IMR-90 (cell line): ENCODE measurements at regions not wholly inside any gene's neighbourhood (a gene's known extent, or its start where the extent isn't known, plus 50 kb on each side); places are given as distances from the start of the nearest gene placed in this dataset.

Source experiments
- ATAC-seq: fragments of 200-7000 bp; cut with Tn5 transposase; 2 replicates; pipeline ENCODE4 v1.9.1; 2020; ENCODE audit warnings: low read depth, mild to moderate bottlenecking, moderate library complexity
- BruUV-seq: library from RNA; stranded (reverse); fragments of 400-500 nt; replicated peaks from 2 replicates; lab custom pipeline; 2021; lab: Mats Ljungman, UMichigan
- CTCF ChIA-PET: fragments of 300-600 bp; formaldehyde crosslinking; extraction: SDS; loops from one replicate; lab custom pipeline; 2021; ENCODE audit warnings: antibody characterized with exemption; lab: Yijun Ruan, JAX
- POLR2A ChIA-PET: fragments of 300-600 bp; sonication (Branson Sonifier 250); formaldehyde crosslinking; loops from one replicate; lab custom pipeline; 2022; ENCODE audit warnings: antibody characterized with exemption; ENCODE audit not compliant: unreplicated experiment; lab: Charles Lee
- DNase-seq: peaks from one replicate; pipeline ENCODE4 v3.0.0; 2013
- H2AFZ ChIP-seq: replicated peaks from 2 replicates; pipeline ENCODE3; 2013; ENCODE audit warnings: low read length, mild to moderate bottlenecking; ENCODE audit not compliant: poor library complexity
- H2AK5ac ChIP-seq: 2 replicates; pipeline ENCODE4 v1.6.1; 2013; ENCODE audit warnings: low read depth, low read length, inconsistent platforms
- H2AK9ac ChIP-seq: replicated peaks from 2 replicates; pipeline ENCODE3; 2013; ENCODE audit warnings: mild to moderate bottlenecking, low read depth, low read length, moderate library complexity; ENCODE audit not compliant: poor library complexity
- H2BK120ac ChIP-seq: 2 replicates; pipeline ENCODE4 v1.6.1; 2013; ENCODE audit warnings: low read depth, low read length, inconsistent platforms
- H2BK15ac ChIP-seq: 3 replicates; pipeline ENCODE4 v1.6.1; 2013; ENCODE audit warnings: low read depth, low read length, inconsistent platforms
- H2BK20ac ChIP-seq: 2 replicates; pipeline ENCODE4 v1.6.1; 2013; ENCODE audit warnings: low read depth, mild to moderate bottlenecking, inconsistent platforms, low read length, moderate library complexity
- H2BK5ac ChIP-seq: 2 replicates; pipeline ENCODE4 v1.6.1; 2013; ENCODE audit warnings: mild to moderate bottlenecking, low read depth, low read length, inconsistent platforms; ENCODE audit not compliant: poor library complexity, severe bottlenecking
- H3K14ac ChIP-seq: replicated peaks from 2 replicates; pipeline ENCODE4 v1.6.1; 2013; ENCODE audit warnings: low read depth, low read length, inconsistent platforms
- H3K18ac ChIP-seq: 2 replicates; pipeline ENCODE4 v1.6.1; 2013; ENCODE audit warnings: low read depth, low read length, control low read depth
- H3K23ac ChIP-seq: 2 replicates; pipeline ENCODE4 v1.6.1; 2013; ENCODE audit warnings: low read depth, low read length, inconsistent platforms
- H3K27ac ChIP-seq: 2 replicates; pipeline ENCODE4 v1.5.1; 2013; ENCODE audit warnings: mild to moderate bottlenecking, control low read depth, low read length; ENCODE audit not compliant: insufficient read depth
- H3K27me3 ChIP-seq: 2 replicates; pipeline ENCODE4 v1.6.1; 2013; ENCODE audit warnings: low read length; ENCODE audit not compliant: control insufficient read depth, insufficient read depth
- H3K36me3 ChIP-seq: 2 replicates; pipeline ENCODE4 v1.6.1; 2013; ENCODE audit warnings: low read length, mixed read lengths; ENCODE audit not compliant: control insufficient read depth, insufficient read depth
- H3K4ac ChIP-seq: 2 replicates; pipeline ENCODE4 v1.6.1; 2013; ENCODE audit warnings: low read depth, low read length, inconsistent platforms
- H3K4me1 ChIP-seq: 2 replicates; pipeline ENCODE4 v1.6.1; 2013; ENCODE audit warnings: low read length, mixed read lengths; ENCODE audit not compliant: control insufficient read depth, insufficient read depth
- H3K4me2 ChIP-seq: 2 replicates; pipeline ENCODE4 v1.6.1; 2013; ENCODE audit warnings: low read depth, mild to moderate bottlenecking, control low read depth, low read length, moderate library complexity
- H3K4me3 ChIP-seq: 2 replicates; pipeline ENCODE4 v1.5.1; 2013; ENCODE audit warnings: low read depth, mild to moderate bottlenecking, control low read depth, low read length, moderate library complexity; ENCODE audit not compliant: insufficient read depth
- H3K56ac ChIP-seq: 2 replicates; pipeline ENCODE4 v1.6.1; 2013; ENCODE audit warnings: low read length, inconsistent platforms; ENCODE audit not compliant: insufficient read depth; ENCODE audit errors: extremely low read depth
- H3K79me1 ChIP-seq, 2 experiments: 2 replicates each; pipeline ENCODE4 v1.6.1; 2013; ENCODE audit warnings: low read length in 2 of 2, inconsistent platforms in 1 of 2, low read depth in 1 of 2
- H3K9ac ChIP-seq: 2 replicates; pipeline ENCODE4 v1.6.1; 2013; ENCODE audit warnings: low read depth, low read length, control low read depth
- H3K9me1 ChIP-seq: 2 replicates; pipeline ENCODE4 v1.6.1; 2013; ENCODE audit warnings: low read length, inconsistent platforms; ENCODE audit not compliant: insufficient read depth
- H3K9me3 ChIP-seq: 2 replicates; pipeline ENCODE4 v1.6.1; 2013; ENCODE audit warnings: low read length; ENCODE audit not compliant: control insufficient read depth, insufficient read depth
- H4K20me1 ChIP-seq: 2 replicates; pipeline ENCODE4 v1.6.1; 2013; ENCODE audit warnings: low read length, inconsistent platforms; ENCODE audit not compliant: insufficient read depth
- H4K5ac ChIP-seq: 2 replicates; pipeline ENCODE4 v1.6.1; 2013; ENCODE audit warnings: mild to moderate bottlenecking, low read depth, low read length, control low read depth
- H4K8ac ChIP-seq, 2 experiments: 2 replicates each; pipeline ENCODE4 v1.6.1; 2013; ENCODE audit warnings: low read depth in 2 of 2, low read length in 2 of 2, control low read depth in 1 of 2, inconsistent platforms in 1 of 2
- H4K91ac ChIP-seq: 2 replicates; pipeline ENCODE4 v1.6.1; 2013; ENCODE audit warnings: low read depth, low read length, inconsistent platforms; ENCODE audit not compliant: insufficient read depth
- BHLHE40 ChIP-seq: fragments of 150-350 bp; IDR thresholded peaks from 2 replicates; pipeline ENCODE4 v1.6.1; 2016; ENCODE audit warnings: mild to moderate bottlenecking, low read depth, low read length
- CHD1 ChIP-seq: IDR thresholded peaks from 2 replicates; pipeline ENCODE4 v1.6.1; 2012; ENCODE audit warnings: low read depth, low read length, improper control_type of control experiment
- CTCF ChIP-seq: conservative IDR thresholded peaks from 2 replicates; pipeline ENCODE4 v1.5.1; 2012; ENCODE audit warnings: mild to moderate bottlenecking, low read depth, low read length, improper control_type of control experiment
- ELK1 ChIP-seq: fragments of 150-350 bp; IDR thresholded peaks from 2 replicates; pipeline ENCODE4 v1.6.1; 2016; ENCODE audit warnings: low read depth, mild to moderate bottlenecking, low read length, moderate library complexity, borderline replicate concordance
- FOS ChIP-seq: fragments of 150-350 bp; IDR thresholded peaks from 2 replicates; pipeline ENCODE4 v1.6.1; 2016; ENCODE audit warnings: low read depth, low read length
- MAFK ChIP-seq: IDR thresholded peaks from 2 replicates; pipeline ENCODE4 v1.6.1; 2012; ENCODE audit warnings: low read depth, low read length, improper control_type of control experiment
- MAZ ChIP-seq: IDR thresholded peaks from 2 replicates; pipeline ENCODE4 v1.6.1; 2012; ENCODE audit warnings: low read depth, mild to moderate bottlenecking, low read length, improper control_type of control experiment, moderate library complexity, borderline replicate concordance
- MXI1 ChIP-seq: IDR thresholded peaks from 2 replicates; pipeline ENCODE4 v1.6.1; 2012; ENCODE audit warnings: low read depth, mild to moderate bottlenecking, low read length, moderate library complexity, borderline replicate concordance
- NFE2L2 ChIP-seq: fragments of 150-350 bp; IDR thresholded peaks from 2 replicates; pipeline ENCODE4 v1.6.1; 2016; ENCODE audit warnings: low read depth, mild to moderate bottlenecking, low read length
- POLR2A ChIP-seq: IDR thresholded peaks from 2 replicates; pipeline ENCODE4 v1.6.1; 2012; ENCODE audit warnings: mild to moderate bottlenecking, low read depth, low read length
- RAD21 ChIP-seq: IDR thresholded peaks from 2 replicates; pipeline ENCODE4 v1.6.1; 2012; ENCODE audit warnings: low read length, improper control_type of control experiment
- RCOR1 ChIP-seq: IDR thresholded peaks from 2 replicates; pipeline ENCODE4 v1.6.1; 2012; ENCODE audit warnings: mild to moderate bottlenecking, low read length, improper control_type of control experiment; ENCODE audit not compliant: insufficient replicate concordance
- RFX5 ChIP-seq: IDR thresholded peaks from 2 replicates; pipeline ENCODE4 v1.8.0; 2012; ENCODE audit warnings: low read depth, mild to moderate bottlenecking, low read length, moderate library complexity
- SMC3 ChIP-seq: fragments of 150-350 bp; IDR thresholded peaks from 2 replicates; pipeline ENCODE4 v1.6.1; 2016; ENCODE audit warnings: low read depth, mild to moderate bottlenecking, antibody characterized with exemption, low read length, moderate library complexity
- dilution Hi-C: fragments of 300-500 bp; cut with HindIII; formaldehyde crosslinking; loops from one replicate; pipeline ENCODE4 v1.14.3; 2018; ENCODE audit warnings: low sequenced_read_pairs; ENCODE audit not compliant: unreplicated experiment
- in situ Hi-C: fragments of 300-500 bp; cut with MboI; formaldehyde crosslinking; loops from 3 replicates; pipeline ENCODE4 v1.14.3; 2019; ENCODE audit warnings: low sequenced_read_pairs, inconsistent platforms, mixed read lengths
- intact Hi-C: fragments of 100-400 bp; cut with micrococcal nuclease; formaldehyde crosslinking; loops from 2 replicates; pipeline ENCODE4 v1.10.0; 2022
- TF ChIP-seq, protein P1 (sequence below): fragments of 150-350 bp; IDR thresholded peaks from 2 replicates; pipeline ENCODE4 v1.6.1; 2017; ENCODE audit warnings: mild to moderate bottlenecking, antibody characterized with exemption, low read length, low read depth

DNA sequence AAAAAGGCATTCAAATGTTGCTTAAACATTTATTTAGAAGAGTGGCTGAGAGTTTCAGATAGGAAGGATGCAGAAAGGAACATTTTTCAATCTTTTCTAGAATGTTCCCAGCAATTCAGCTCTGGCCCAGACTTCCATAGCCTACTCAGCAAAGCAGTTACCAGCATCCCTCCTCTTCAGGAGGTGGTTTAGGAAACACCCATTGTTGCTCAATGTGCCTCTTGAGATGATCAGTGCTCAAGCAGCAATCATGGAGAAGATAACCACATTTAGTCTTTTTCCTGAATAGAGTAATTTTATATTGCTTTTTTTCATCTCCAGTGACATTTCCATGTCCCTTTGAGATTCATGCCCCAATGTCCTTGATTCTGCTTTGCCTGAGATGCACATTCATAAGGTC lies 328.7 kb upstream of the PPARGC1A start:
- POLR2A ChIA-PET, result no interaction called here
- H3K14ac ChIP-seq, result no peak overlapping the region
- H2BK20ac ChIP-seq, result no peak overlapping the region
- intact Hi-C loops (no loop called here), dilution Hi-C loops (no loop called here), in situ Hi-C loops (no loop called here)
- H3K4ac ChIP-seq, result no peak overlapping the region
- H2BK120ac ChIP-seq, result no peak overlapping the region
- no peak overlapping the region for H3K23ac ChIP-seq
- DNase-seq (no peak), ATAC-seq (no peak)
- H3K9ac ChIP-seq, result no peak overlapping the region
- no peak overlapping the region for H4K91ac ChIP-seq
- no peaks in the 10 kb centered on the region for H3K9me3 ChIP-seq
- H2AK5ac ChIP-seq, result no peak overlapping the region
- no TSS peak for BruUV-seq
- H2BK15ac ChIP-seq, result 0 out of 3 replicates have a peak overlapping the region, but pooled peaks have one; percentile 3
- H4K5ac ChIP-seq, result no peak overlapping the region
- H3K36me3 ChIP-seq, result no peaks in the 10 kb centered on the region
- H3K27me3 ChIP-seq, result no peaks in the 10 kb centered on the region
- H3K4me2 ChIP-seq, result no peak overlapping the region
- no peak overlapping the region for H3K18ac ChIP-seq
- H3K9me1 ChIP-seq, result no peaks in the 10 kb centered on the region
- H4K20me1 ChIP-seq, result no peaks in the 10 kb centered on the region
- H3K27ac ChIP-seq, result no peak overlapping the region
- TF ChIP-seq FOS, result no peak
- no peak for TF ChIP-seq MAFK
- no peak for TF ChIP-seq MAZ
- no peak for TF ChIP-seq BHLHE40
- no peak for TF ChIP-seq POLR2A
- no peak for TF ChIP-seq RFX5
- no peak for TF ChIP-seq MXI1
- TF ChIP-seq CTCF, result no peak
- TF ChIP-seq, protein P1, sequence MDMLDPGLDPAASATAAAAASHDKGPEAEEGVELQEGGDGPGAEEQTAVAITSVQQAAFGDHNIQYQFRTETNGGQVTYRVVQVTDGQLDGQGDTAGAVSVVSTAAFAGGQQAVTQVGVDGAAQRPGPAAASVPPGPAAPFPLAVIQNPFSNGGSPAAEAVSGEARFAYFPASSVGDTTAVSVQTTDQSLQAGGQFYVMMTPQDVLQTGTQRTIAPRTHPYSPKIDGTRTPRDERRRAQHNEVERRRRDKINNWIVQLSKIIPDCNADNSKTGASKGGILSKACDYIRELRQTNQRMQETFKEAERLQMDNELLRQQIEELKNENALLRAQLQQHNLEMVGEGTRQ, result no peak
- no peak for TF ChIP-seq SMC3
- TF ChIP-seq RAD21, result no peak
- no peak for TF ChIP-seq RCOR1
- TF ChIP-seq CHD1, result no peak
- TF ChIP-seq NFE2L2, result no peak
- no peak for TF ChIP-seq ELK1
- no peak overlapping the region for H4K8ac ChIP-seq
- no peak overlapping the region for H2AK9ac ChIP-seq
- H2AFZ ChIP-seq, result no peak overlapping the region
- H3K4me3 ChIP-seq, result no peak overlapping the region
- H3K56ac ChIP-seq, result no peak overlapping the region
- no peaks in the 10 kb centered on the region for H3K79me1 ChIP-seq
- CTCF ChIA-PET, result no interaction called here
- H2BK5ac ChIP-seq, result no peak overlapping the region
- H3K4me1 ChIP-seq, result no peaks in the 10 kb centered on the region
